ENCODE measurements at regions not wholly inside any gene's neighbourhood (a gene's known extent, or its start where the extent isn't known, plus 50 kb on each side); places are given as distances from the start of the nearest gene placed in this dataset.

- Mint-ChIP-seq H3K4me1 (ENCODE audit: low read depth) (no peaks in the 10 kb centered on the region), H3K4me3 (no peak overlapping the region), H3K27ac (no peak overlapping the region), H3K36me3 (ENCODE audit: low read depth) (no peaks in the 10 kb centered on the region), H3K27me3 (ENCODE audit: insufficient read depth) (peaks cover 11% of the 10 kb centered on the region), H3K9me3 (no peaks in the 10 kb centered on the region)
- DNase-seq, result no peak
- no peak for TF ChIP-seq CTCF (IDR thresholded peaks at IDR 0.05)
Measured at GRCh38 chr1:47593013-47593568, 155.2 kb downstream of the FOXD2 start.

GRCh38 chr1:47593598-47594285, 155.9 kb downstream of the FOXD2 start:
- H3K9me3 Mint-ChIP-seq, result no peaks in the 10 kb centered on the region

GRCh38 chr1:47594627-47595026, 156.8 kb downstream of the FOXD2 start:
- Mint-ChIP-seq H3K9me3 (peaks cover 6% of the 10 kb centered on the region), H3K4me3 (no peak overlapping the region), H3K27me3 (ENCODE audit: insufficient read depth) (peaks cover 9% of the 10 kb centered on the region), H3K4me1 (ENCODE audit: low read depth) (no peaks in the 10 kb centered on the region), H3K36me3 (ENCODE audit: low read depth) (no peaks in the 10 kb centered on the region), H3K27ac (no peak overlapping the region)
- TF ChIP-seq CTCF (IDR thresholded peaks at IDR 0.05), result no peak
- DNase-seq, result no peak

More at GRCh38 chr1:47593598-47594285, 155.9 kb downstream of the FOXD2 start:
- Mint-ChIP-seq H3K27me3 (ENCODE audit: insufficient read depth) (peaks cover 9% of the 10 kb centered on the region), H3K36me3 (ENCODE audit: low read depth) (no peaks in the 10 kb centered on the region), H3K4me1 (ENCODE audit: low read depth) (no peaks in the 10 kb centered on the region), H3K4me3 (no peak overlapping the region), H3K27ac (no peak overlapping the region)
- no peak for DNase-seq
- TF ChIP-seq CTCF (IDR thresholded peaks at IDR 0.05), result no peak

- no peak for DNase-seq
- Mint-ChIP-seq H3K27me3 (ENCODE audit: insufficient read depth) (peaks cover 9% of the 10 kb centered on the region), H3K4me3 (no peak overlapping the region), H3K4me1 (ENCODE audit: low read depth) (no peaks in the 10 kb centered on the region), H3K9me3 (peaks cover 10% of the 10 kb centered on the region), H3K36me3 (ENCODE audit: low read depth) (no peaks in the 10 kb centered on the region), H3K27ac (no peak overlapping the region)
- TF ChIP-seq CTCF (IDR thresholded peaks at IDR 0.05), result no peak
Measured at GRCh38 chr1:47596328-47596727, 158.5 kb downstream of the FOXD2 start.

- no peak for TF ChIP-seq CTCF (IDR thresholded peaks at IDR 0.05)
Measured at GRCh38 chr1:47598357-47598756, 160.5 kb downstream of the FOXD2 start.

More at GRCh38 chr1:47598357-47598756, 160.5 kb downstream of the FOXD2 start:
- Mint-ChIP-seq H3K27ac (no peak overlapping the region), H3K4me1 (ENCODE audit: low read depth) (no peaks in the 10 kb centered on the region), H3K9me3 (peaks cover 21% of the 10 kb centered on the region), H3K36me3 (ENCODE audit: low read depth) (no peaks in the 10 kb centered on the region), H3K4me3 (no peak overlapping the region), H3K27me3 (ENCODE audit: insufficient read depth) (peaks cover 16% of the 10 kb centered on the region)
- DNase-seq, result no peak
